ENCODE measurements at regions not wholly inside any gene's neighbourhood (a gene's known extent, or its start where the extent isn't known, plus 50 kb on each side); places are given as distances from the start of the nearest gene placed in this dataset.

- Histone ChIP-seq H3K9me3 (replicated peaks; ENCODE audit: control insufficient read depth, insufficient read depth, low read length) (no peaks in the 10 kb centered on the region), H3K36me3 (ENCODE audit: control insufficient read depth in 2 of 2, insufficient read depth in 2 of 2, low read length in 1 of 2) (no peaks in the 10 kb centered on the region), H3K27ac (ENCODE audit: control insufficient read depth, insufficient read depth) (no peak overlapping the region), H3K79me2 (ENCODE audit: control insufficient read depth, insufficient read depth, low read length) (no peaks in the 10 kb centered on the region), H4K20me1 (ENCODE audit: control insufficient read depth, insufficient read depth) (no peaks in the 10 kb centered on the region), H2AFZ (ENCODE audit: control insufficient read depth, low read depth, low read length) (no peak overlapping the region), H3K9ac (ENCODE audit: control insufficient read depth, insufficient read depth, low read length) (no peak overlapping the region), H3K4me2 (ENCODE audit: control insufficient read depth, insufficient read depth) (no peak overlapping the region), H3K27me3 (replicated peaks in 1 of 2; ENCODE audit: control insufficient read depth in 2 of 2, insufficient read depth in 2 of 2, low read length in 1 of 2) (no peaks in the 10 kb centered on the region), H3K4me3 (no peak overlapping the region), H3K4me1 (ENCODE audit: control insufficient read depth, insufficient read depth, low read length) (no peaks in the 10 kb centered on the region)
- BruUV-seq (replicated peaks): no TSS peak
- RAD21 ChIA-PET (ENCODE audit: unreplicated experiment): no interaction called here
- DNase-seq (ENCODE audit: low read depth, low spot score) (no peak), FAIRE-seq (no peak), ATAC-seq (no peak)
- POLR2A ChIA-PET: no interaction called here
- intact Hi-C loops (cut with micrococcal nuclease; ENCODE audit: unreplicated experiment) (no loop called here), in situ Hi-C loops (cut with MboI) (no loop called here)
- CTCF ChIA-PET: interaction anchor here (1.0 kb wide), 1 partner anchor 41 kb away, joined by 3 read pairs; no protein-coding TSS in a partner anchor
- WGBS (ENCODE audit: insufficient coverage, insufficient replicate concordance, low lambda C conversion rate, missing lambda C conversion rate): 17% methylated on average over 2 of the region's 2 CpGs
- SMC1A ChIA-PET (ENCODE audit: uncharacterized antibody, unreplicated experiment): interaction anchor here (1.5 kb wide), 1 partner anchor 9 kb away, joined by 5 read pairs; no protein-coding TSS in a partner anchor
- TF ChIP-seq NR2C2 (IDR thresholded peaks at IDR 0.05; ENCODE audit: borderline replicate concordance, control insufficient read depth, insufficient read length, low read depth): no peak
- TF ChIP-seq MEF2B (IDR thresholded peaks at IDR 0.05; ENCODE audit: partially characterized antibody, poor library complexity, severe bottlenecking): no peak
- TF ChIP-seq KDM1A (IDR thresholded peaks at IDR 0.05; ENCODE audit: borderline replicate concordance): no peak
- no peak for TF ChIP-seq HCFC1 (IDR thresholded peaks at IDR 0.05; ENCODE audit: low read length)
- no peak for TF ChIP-seq E2F4 (IDR thresholded peaks at IDR 0.05; ENCODE audit: low read depth, low read length)
- TF ChIP-seq MEF2A (IDR thresholded peaks at IDR 0.05; ENCODE audit: insufficient read depth, low read depth, low read length): no peak
- TF ChIP-seq ZNF217 (IDR thresholded peaks at IDR 0.05): no peak
- TF ChIP-seq POLR2A (IDR thresholded peaks at IDR 0.05; ENCODE audit: low read depth, low read length): no peak
- TF ChIP-seq HSF1 (IDR thresholded peaks at IDR 0.05; ENCODE audit: low read depth, low read length): no peak
- TF ChIP-seq MAX (IDR thresholded peaks at IDR 0.05; ENCODE audit: low read depth, low read length): no peak
- no peak for TF ChIP-seq WRNIP1 (IDR thresholded peaks at IDR 0.05; ENCODE audit: borderline replicate concordance, low read depth, low read length)
- TF ChIP-seq SMARCA5 (IDR thresholded peaks at IDR 0.05): no peak
- TF ChIP-seq CREM (IDR thresholded peaks at IDR 0.05; ENCODE audit: low read depth): no peak
- TF ChIP-seq ZSCAN29 (IDR thresholded peaks at IDR 0.05): no peak
- no peak for TF ChIP-seq SIN3A (IDR thresholded peaks at IDR 0.05; ENCODE audit: low read depth, low read length)
- TF ChIP-seq MYC (IDR thresholded peaks at IDR 0.05; ENCODE audit: insufficient read depth, insufficient read length, insufficient replicate concordance, low read length, severe bottlenecking): no peak
- TF ChIP-seq MYB (IDR thresholded peaks at IDR 0.05; ENCODE audit: borderline replicate concordance, low read depth, low read length): no peak
- no peak for TF ChIP-seq USF2 (IDR thresholded peaks at IDR 0.05; ENCODE audit: borderline replicate concordance, low read depth, low read length)
- TF ChIP-seq SREBF1 (IDR thresholded peaks at IDR 0.05; ENCODE audit: low read length): no peak
- TF ChIP-seq FOXM1 (IDR thresholded peaks at IDR 0.05; ENCODE audit: low read depth, low read length): no peak
Measured at GRCh38 chr5:87661784-87662566, 249.2 kb upstream of the CCNH start.

All from GM12878 (cell line).